Ishikawa (cell line): ENCODE measurements at regions not wholly inside any gene's neighbourhood (a gene's known extent, or its start where the extent isn't known, plus 50 kb on each side); places are given as distances from the start of the nearest gene placed in this dataset.

Source experiments
- CREB1 ChIP-seq: IDR thresholded peaks from 2 replicates; pipeline ENCODE4 v1.6.1; 2012; ENCODE audit warnings: low read depth
- EGR1 ChIP-seq: IDR thresholded peaks from 2 replicates; pipeline ENCODE4 v1.6.1; 2012
- EP300 ChIP-seq: IDR thresholded peaks from 2 replicates; pipeline ENCODE4 v1.6.1; 2012; ENCODE audit warnings: borderline replicate concordance
- RAD21 ChIP-seq: IDR thresholded peaks from 2 replicates; pipeline ENCODE4 v1.6.1; 2012; ENCODE audit warnings: low read depth
- TAF1 ChIP-seq: IDR thresholded peaks from 2 replicates; pipeline ENCODE4 v1.6.1; 2012; ENCODE audit warnings: low read depth, mild to moderate bottlenecking
- TCF12 ChIP-seq: IDR thresholded peaks from 2 replicates; pipeline ENCODE4 v1.6.1; 2012; ENCODE audit warnings: low read depth
- YY1 ChIP-seq: IDR thresholded peaks from 2 replicates; pipeline ENCODE4 v1.6.1; 2012; ENCODE audit warnings: low read depth
- TF ChIP-seq, protein P1 (sequence below): IDR thresholded peaks from 2 replicates; pipeline ENCODE4 v1.6.1; 2012
- TF ChIP-seq, protein P2 (sequence below): IDR thresholded peaks from 2 replicates; pipeline ENCODE4 v1.6.1; 2012

DNA sequence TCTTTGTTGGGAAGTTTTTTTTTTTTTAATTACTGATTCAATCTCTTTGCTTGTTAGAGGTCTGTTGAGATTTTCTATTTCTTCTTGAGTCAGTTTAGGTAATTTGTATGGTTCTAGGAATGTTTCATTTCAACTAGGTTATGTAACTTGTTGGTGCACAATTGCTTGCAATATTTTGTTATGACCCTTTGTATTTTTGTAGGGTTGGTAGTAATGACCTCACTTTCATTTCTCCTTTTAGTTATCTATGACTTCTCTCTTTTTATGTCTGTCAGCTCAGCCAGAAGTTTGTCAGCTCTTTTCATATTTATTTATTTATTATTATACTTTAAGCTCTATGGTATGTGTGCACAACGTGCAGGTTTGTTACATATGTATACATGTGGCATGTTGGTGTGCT lies 51.1 kb upstream of the SLC24A3 start:
- no peak for TF ChIP-seq EP300
- TF ChIP-seq EGR1, result no peak
- TF ChIP-seq, protein P1, sequence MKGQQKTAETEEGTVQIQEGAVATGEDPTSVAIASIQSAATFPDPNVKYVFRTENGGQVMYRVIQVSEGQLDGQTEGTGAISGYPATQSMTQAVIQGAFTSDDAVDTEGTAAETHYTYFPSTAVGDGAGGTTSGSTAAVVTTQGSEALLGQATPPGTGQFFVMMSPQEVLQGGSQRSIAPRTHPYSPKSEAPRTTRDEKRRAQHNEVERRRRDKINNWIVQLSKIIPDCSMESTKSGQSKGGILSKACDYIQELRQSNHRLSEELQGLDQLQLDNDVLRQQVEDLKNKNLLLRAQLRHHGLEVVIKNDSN, result no peak
- TF ChIP-seq, protein P2, sequence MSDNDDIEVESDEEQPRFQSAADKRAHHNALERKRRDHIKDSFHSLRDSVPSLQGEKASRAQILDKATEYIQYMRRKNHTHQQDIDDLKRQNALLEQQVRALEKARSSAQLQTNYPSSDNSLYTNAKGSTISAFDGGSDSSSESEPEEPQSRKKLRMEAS, result no peak
- TF ChIP-seq RAD21, result no peak
- no peak for TF ChIP-seq CREB1
- no peak for TF ChIP-seq YY1
- TF ChIP-seq TAF1, result no peak
- TF ChIP-seq TCF12, result no peak
